ENCODE measurements at regions not wholly inside any gene's neighbourhood (a gene's known extent, or its start where the extent isn't known, plus 50 kb on each side); places are given as distances from the start of the nearest gene placed in this dataset.
"Not testable (repeated sequence)": the region's sequence is repeated elsewhere in the genome, so short reads cannot be mapped to it uniquely, and the experiment has no call there.

GRCh38 chr6:14386263-14386662 lies 268.7 kb downstream of the CD83 start:
- intact Hi-C loops (cut with micrococcal nuclease; ENCODE audit: unreplicated experiment) = no loop called here
- Mint-ChIP-seq H3K9me3 (ENCODE audit: low read depth, unreplicated experiment) (no peaks in the 10 kb centered on the region), H3K36me3 (ENCODE audit: insufficient read depth, unreplicated experiment) (no peaks in the 10 kb centered on the region), H3K27ac (ENCODE audit: unreplicated experiment) (no peak overlapping the region), H3K4me3 (ENCODE audit: low read depth, unreplicated experiment) (no peak overlapping the region), H3K27me3 (ENCODE audit: unreplicated experiment) (no peaks in the 10 kb centered on the region), H3K4me1 (ENCODE audit: low read depth, unreplicated experiment) (peaks cover 22% of the 10 kb centered on the region)
- no peak for DNase-seq
- CTCF ChIA-PET = no interaction called here
- no peak for TF ChIP-seq CTCF (IDR thresholded peaks at IDR 0.05; ENCODE audit: unreplicated experiment)
- BruUV-seq (replicated peaks) = no TSS peak

GRCh38 chr6:14386668-14387067 lies 269.1 kb downstream of the CD83 start:
- TF ChIP-seq CTCF (IDR thresholded peaks at IDR 0.05; ENCODE audit: unreplicated experiment) = no peak
- CTCF ChIA-PET = no interaction called here
- Mint-ChIP-seq H3K27ac (ENCODE audit: unreplicated experiment) (no peak overlapping the region), H3K27me3 (ENCODE audit: unreplicated experiment) (no peaks in the 10 kb centered on the region), H3K36me3 (ENCODE audit: insufficient read depth, unreplicated experiment) (no peaks in the 10 kb centered on the region), H3K4me1 (ENCODE audit: low read depth, unreplicated experiment) (peaks cover 22% of the 10 kb centered on the region), H3K9me3 (ENCODE audit: low read depth, unreplicated experiment) (no peaks in the 10 kb centered on the region), H3K4me3 (ENCODE audit: low read depth, unreplicated experiment) (no peak overlapping the region)
- no peak for DNase-seq
- no TSS peak for BruUV-seq (replicated peaks)
- intact Hi-C loops (cut with micrococcal nuclease; ENCODE audit: unreplicated experiment) = no loop called here

GRCh38 chr6:14388371-14388770 lies 270.8 kb downstream of the CD83 start:
- intact Hi-C loops (cut with micrococcal nuclease; ENCODE audit: unreplicated experiment) = no loop called here
- no TSS peak for BruUV-seq (replicated peaks)
- TF ChIP-seq CTCF (IDR thresholded peaks at IDR 0.05; ENCODE audit: unreplicated experiment) = no peak
- no peak overlapping the region for H3K27ac Mint-ChIP-seq (ENCODE audit: unreplicated experiment)
- no peak overlapping the region for H3K4me3 Mint-ChIP-seq (ENCODE audit: low read depth, unreplicated experiment)
- no peak for DNase-seq
- no peaks in the 10 kb centered on the region for H3K27me3 Mint-ChIP-seq (ENCODE audit: unreplicated experiment)
- H3K9me3 Mint-ChIP-seq (ENCODE audit: low read depth, unreplicated experiment) = no peaks in the 10 kb centered on the region
- CTCF ChIA-PET = no interaction called here
- no peaks in the 10 kb centered on the region for H3K36me3 Mint-ChIP-seq (ENCODE audit: insufficient read depth, unreplicated experiment)
- peaks cover 15% of the 10 kb centered on the region for H3K4me1 Mint-ChIP-seq (ENCODE audit: low read depth, unreplicated experiment)

GRCh38 chr6:14389776-14390175 lies 272.2 kb downstream of the CD83 start:
- H3K4me3 Mint-ChIP-seq (ENCODE audit: low read depth, unreplicated experiment); H3K9me3 Mint-ChIP-seq (ENCODE audit: low read depth, unreplicated experiment); H3K27ac Mint-ChIP-seq (ENCODE audit: unreplicated experiment); CTCF ChIA-PET; intact Hi-C loops (cut with micrococcal nuclease; ENCODE audit: unreplicated experiment); BruUV-seq (replicated peaks); H3K27me3 Mint-ChIP-seq (ENCODE audit: unreplicated experiment); DNase-seq; H3K4me1 Mint-ChIP-seq (ENCODE audit: low read depth, unreplicated experiment); H3K36me3 Mint-ChIP-seq (ENCODE audit: insufficient read depth, unreplicated experiment): not testable (repeated sequence)

GRCh38 chr6:14390805-14391204 lies 273.2 kb downstream of the CD83 start:
- Mint-ChIP-seq H3K9me3 (ENCODE audit: low read depth, unreplicated experiment) (no peaks in the 10 kb centered on the region), H3K4me3 (ENCODE audit: low read depth, unreplicated experiment) (no peak overlapping the region), H3K27ac (ENCODE audit: unreplicated experiment) (no peak overlapping the region), H3K27me3 (ENCODE audit: unreplicated experiment) (no peaks in the 10 kb centered on the region), H3K36me3 (ENCODE audit: insufficient read depth, unreplicated experiment) (no peaks in the 10 kb centered on the region), H3K4me1 (ENCODE audit: low read depth, unreplicated experiment) (no peaks in the 10 kb centered on the region)
- no peak for TF ChIP-seq CTCF (IDR thresholded peaks at IDR 0.05; ENCODE audit: unreplicated experiment)
- no TSS peak for BruUV-seq (replicated peaks)
- no peak for DNase-seq
- intact Hi-C loops (cut with micrococcal nuclease; ENCODE audit: unreplicated experiment) = no loop called here
- CTCF ChIA-PET = interaction anchor here (0.6 kb wide), 1 partner anchor 143 kb away, joined by 4 read pairs; no protein-coding TSS in a partner anchor
